NB4 (cell line): ENCODE measurements at regions not wholly inside any gene's neighbourhood (a gene's known extent, or its start where the extent isn't known, plus 50 kb on each side); places are given as distances from the start of the nearest gene placed in this dataset.

Experiments
- CTCF ChIP-seq: IDR thresholded peaks from one replicate; pipeline ENCODE4 v1.5.1; 2012; ENCODE audit warnings: low read depth, low read length
- MAX ChIP-seq: IDR thresholded peaks from 2 replicates; pipeline ENCODE4 v1.6.1; 2011; ENCODE audit warnings: low read depth, low read length

GRCh38 chr1:221310180-221310579, 430.9 kb downstream of the HLX start:
- no peak for TF ChIP-seq MAX
- TF ChIP-seq CTCF, result no peak
